Dedifferentiated amniotic fluid mesenchymal stem cell (primary cell): ENCODE measurements at regions not wholly inside any gene's neighbourhood (a gene's known extent, or its start where the extent isn't known, plus 50 kb on each side); places are given as distances from the start of the nearest gene placed in this dataset.
"Not testable (repeated sequence)": the region's sequence is repeated elsewhere in the genome, so short reads cannot be mapped to it uniquely, and the experiment has no call there.

ENCODE experiments used
- DNase-seq: peaks from one replicate; pipeline ENCODE4 v3.0.0-alpha.2; 2016; ENCODE audit errors: extremely low spot score

- DNase-seq: no peak
Observed at GRCh38 chr13:69274231-69274630, 833.4 kb upstream of the ATXN8OS start.

GRCh38 chr13:69264362-69265334 lies 843.0 kb upstream of the ATXN8OS start:
- DNase-seq: no peak

- no peak for DNase-seq
Observed at GRCh38 chr13:69243366-69243765, 864.3 kb upstream of the ATXN8OS start.

- no peak for DNase-seq
Observed at GRCh38 chr13:69234171-69234570, 873.5 kb upstream of the ATXN8OS start.

GRCh38 chr13:69226427-69226826 lies 881.2 kb upstream of the ATXN8OS start:
- no peak for DNase-seq

GRCh38 chr13:69221633-69222498 lies 885.8 kb upstream of the ATXN8OS start:
- DNase-seq: not testable (repeated sequence)

GRCh38 chr13:69213396-69213795 lies 894.2 kb upstream of the ATXN8OS start:
- no peak for DNase-seq

GRCh38 chr13:69204620-69205019 lies 903.0 kb upstream of the ATXN8OS start:
- no peak for DNase-seq

GRCh38 chr13:69202996-69203395 lies 904.6 kb upstream of the ATXN8OS start:
- DNase-seq: no peak

- no peak for DNase-seq
Observed at GRCh38 chr13:69199664-69200063, 908.0 kb upstream of the ATXN8OS start.

GRCh38 chr13:69198706-69199105 lies 908.9 kb upstream of the ATXN8OS start:
- DNase-seq: no peak

- DNase-seq: no peak
Observed at GRCh38 chr13:69194130-69194529, 913.5 kb upstream of the ATXN8OS start.

- no peak for DNase-seq
Observed at GRCh38 chr13:69180034-69180433, 927.6 kb upstream of the ATXN8OS start.

- DNase-seq: no peak
Observed at GRCh38 chr13:69178000-69178399, 929.6 kb upstream of the ATXN8OS start.

- no peak for DNase-seq
Observed at GRCh38 chr13:69168436-69168835, 939.2 kb upstream of the ATXN8OS start.

GRCh38 chr13:69155136-69155535 lies 952.5 kb upstream of the ATXN8OS start:
- no peak for DNase-seq

- DNase-seq: no peak
Observed at GRCh38 chr13:69142101-69142500, 965.5 kb upstream of the ATXN8OS start.

- DNase-seq: no peak
Observed at GRCh38 chr13:69124996-69125395, 982.6 kb upstream of the ATXN8OS start.

- DNase-seq: no peak
Observed at GRCh38 chr13:69109891-69110525, 997.6 kb upstream of the ATXN8OS start.

GRCh38 chr13:69108486-69108885 lies 999.1 kb upstream of the ATXN8OS start:
- DNase-seq: no peak

GRCh38 chr13:69107436-69107835 lies 1000.2 kb upstream of the ATXN8OS start:
- DNase-seq: no peak

GRCh38 chr13:69101841-69102240 lies 1005.8 kb upstream of the ATXN8OS start:
- DNase-seq: no peak
